ENCODE measurements at regions not wholly inside any gene's neighbourhood (a gene's known extent, or its start where the extent isn't known, plus 50 kb on each side); places are given as distances from the start of the nearest gene placed in this dataset.

- no peak for TF ChIP-seq CTCF (IDR thresholded peaks at IDR 0.05; ENCODE audit: borderline replicate concordance, extremely low read depth, low read length, poor library complexity, severe bottlenecking)
- no peak for TF ChIP-seq EZH2 (IDR thresholded peaks at IDR 0.05; ENCODE audit: borderline replicate concordance, low read depth, low read length, severe bottlenecking)
These were observed 185.7 kb upstream of the ATP6AP2 start for GRCh38 chrX:40395102-40395501.
